BJ (cell line): ENCODE measurements at regions not wholly inside any gene's neighbourhood (a gene's known extent, or its start where the extent isn't known, plus 50 kb on each side); places are given as distances from the start of the nearest gene placed in this dataset.
A peak's percentile ranks its signal among the peaks of the same experiment; 100 is the strongest.

Source experiments
- CTCF ChIA-PET: fragments of 350-600 bp; formaldehyde crosslinking; extraction: SDS; loops from one replicate; lab custom pipeline; 2021; ENCODE audit warnings: antibody characterized with exemption, inconsistent platforms; lab: Yijun Ruan, JAX
- POLR2A ChIA-PET: fragments of 300-600 bp; sonication (Branson Sonifier 250); formaldehyde crosslinking; extraction: SDS; loops from one replicate; lab custom pipeline; 2021; ENCODE audit warnings: antibody characterized with exemption; lab: Charles Lee
- DNase-seq: peaks from one replicate; pipeline ENCODE4 v3.0.0-alpha.2; 2011; ENCODE audit warnings: low read depth
- H3K27me3 ChIP-seq: 2 replicates; pipeline ENCODE4 v1.6.0; 2011; ENCODE audit warnings: low read length; ENCODE audit not compliant: control insufficient read depth, insufficient read depth
- H3K36me3 ChIP-seq: 2 replicates; pipeline ENCODE4 v1.5.1; 2011; ENCODE audit warnings: low read length; ENCODE audit not compliant: control insufficient read depth, insufficient read depth
- H3K4me3 ChIP-seq: 2 replicates; pipeline ENCODE4 v1.5.1; 2011; ENCODE audit warnings: low read depth, mild to moderate bottlenecking, control low read depth, low read length
- TF ChIP-seq, protein P1 (sequence below): IDR thresholded peaks from 2 replicates; pipeline ENCODE4 v1.5.1; 2011; ENCODE audit warnings: low read depth, mild to moderate bottlenecking, control low read depth, inconsistent platforms, low read length, moderate library complexity; ENCODE audit not compliant: insufficient read depth

DNA sequence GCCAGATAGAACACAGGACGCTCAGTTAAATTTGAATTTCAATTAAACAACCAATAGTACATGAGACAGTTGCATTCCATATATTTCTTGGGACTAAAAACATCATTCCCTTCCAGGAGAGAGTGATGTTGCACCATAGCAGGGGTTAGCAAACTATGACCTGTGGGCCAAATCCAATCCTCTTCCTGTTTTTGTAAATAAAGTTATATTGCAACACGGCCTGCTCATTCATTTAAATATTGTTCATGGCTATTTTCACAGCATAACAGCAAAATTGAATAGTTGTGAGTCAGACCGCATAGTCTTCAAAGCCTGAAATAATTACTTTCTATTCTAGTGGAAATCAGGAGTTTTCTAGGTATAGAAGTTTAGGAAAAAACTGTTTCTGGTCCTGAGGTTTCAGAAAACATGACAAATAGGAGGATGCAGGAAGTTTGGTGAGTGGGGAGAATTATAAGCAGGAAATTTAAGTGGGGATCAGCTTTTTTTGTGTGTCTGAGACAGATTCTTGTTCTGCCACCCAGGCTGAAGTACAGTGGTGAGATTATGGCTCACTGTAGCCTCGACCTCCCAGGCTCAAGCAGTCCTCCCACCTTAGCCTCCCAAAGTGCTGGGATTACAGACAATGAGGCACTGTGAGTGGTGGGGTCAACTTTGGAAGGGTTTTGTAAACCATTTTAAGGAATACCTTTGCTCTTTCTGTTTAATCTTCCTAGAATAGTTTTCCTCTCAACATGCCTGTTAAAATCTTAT is 131.5 kb downstream of the SOCS6 start:
- DNase-seq: peak; percentile 74
- CTCF ChIA-PET: interaction anchor here (0.6 to 3.2 kb wide), 3 partner anchors 13 to 236 kb away, joined by 3 to 19 read pairs (median 8); no protein-coding TSS in a partner anchor

DNA sequence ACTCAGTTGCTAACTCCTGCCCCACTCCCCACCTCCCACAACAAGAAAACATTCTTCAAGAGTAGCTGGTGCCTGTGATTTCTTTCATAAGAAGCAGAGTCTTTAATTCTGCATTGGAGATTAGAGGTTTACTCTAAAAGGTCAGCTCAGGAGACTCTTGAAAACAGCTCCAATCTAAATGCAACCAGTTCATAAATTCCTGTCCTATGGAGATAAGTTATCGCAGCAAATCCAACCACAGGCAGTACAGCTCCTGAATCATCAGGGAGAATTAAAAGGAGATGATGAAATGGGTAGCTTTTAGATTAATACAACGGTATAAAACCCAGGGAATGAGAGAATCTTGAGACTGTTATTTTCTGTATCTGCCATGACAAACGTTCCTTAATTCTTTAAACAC is 130.7 kb downstream of the SOCS6 start:
- POLR2A ChIA-PET: interaction anchor here (0.6 kb wide), 1 partner anchor 71 kb away, joined by 3 read pairs; no protein-coding TSS in a partner anchor
- TF ChIP-seq, protein P1, sequence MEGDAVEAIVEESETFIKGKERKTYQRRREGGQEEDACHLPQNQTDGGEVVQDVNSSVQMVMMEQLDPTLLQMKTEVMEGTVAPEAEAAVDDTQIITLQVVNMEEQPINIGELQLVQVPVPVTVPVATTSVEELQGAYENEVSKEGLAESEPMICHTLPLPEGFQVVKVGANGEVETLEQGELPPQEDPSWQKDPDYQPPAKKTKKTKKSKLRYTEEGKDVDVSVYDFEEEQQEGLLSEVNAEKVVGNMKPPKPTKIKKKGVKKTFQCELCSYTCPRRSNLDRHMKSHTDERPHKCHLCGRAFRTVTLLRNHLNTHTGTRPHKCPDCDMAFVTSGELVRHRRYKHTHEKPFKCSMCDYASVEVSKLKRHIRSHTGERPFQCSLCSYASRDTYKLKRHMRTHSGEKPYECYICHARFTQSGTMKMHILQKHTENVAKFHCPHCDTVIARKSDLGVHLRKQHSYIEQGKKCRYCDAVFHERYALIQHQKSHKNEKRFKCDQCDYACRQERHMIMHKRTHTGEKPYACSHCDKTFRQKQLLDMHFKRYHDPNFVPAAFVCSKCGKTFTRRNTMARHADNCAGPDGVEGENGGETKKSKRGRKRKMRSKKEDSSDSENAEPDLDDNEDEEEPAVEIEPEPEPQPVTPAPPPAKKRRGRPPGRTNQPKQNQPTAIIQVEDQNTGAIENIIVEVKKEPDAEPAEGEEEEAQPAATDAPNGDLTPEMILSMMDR: no peak
- CTCF ChIA-PET: interaction anchor here (0.6 to 1.2 kb wide), 2 partner anchors 223 to 235 kb away, joined by 3 to 4 read pairs; no protein-coding TSS in a partner anchor
- Histone ChIP-seq H3K27me3 (no peaks in the 10 kb centered on the region), H3K4me3 (no peak overlapping the region), H3K36me3 (no peaks in the 10 kb centered on the region)
- peak; percentile 46 for DNase-seq

More for the DNA sequence above, 131.5 kb downstream of the SOCS6 start:
- Histone ChIP-seq H3K27me3 (no peaks in the 10 kb centered on the region), H3K4me3 (no peak overlapping the region), H3K36me3 (no peaks in the 10 kb centered on the region)
- POLR2A ChIA-PET: no interaction called here
- TF ChIP-seq, protein P1: no peak

DNA sequence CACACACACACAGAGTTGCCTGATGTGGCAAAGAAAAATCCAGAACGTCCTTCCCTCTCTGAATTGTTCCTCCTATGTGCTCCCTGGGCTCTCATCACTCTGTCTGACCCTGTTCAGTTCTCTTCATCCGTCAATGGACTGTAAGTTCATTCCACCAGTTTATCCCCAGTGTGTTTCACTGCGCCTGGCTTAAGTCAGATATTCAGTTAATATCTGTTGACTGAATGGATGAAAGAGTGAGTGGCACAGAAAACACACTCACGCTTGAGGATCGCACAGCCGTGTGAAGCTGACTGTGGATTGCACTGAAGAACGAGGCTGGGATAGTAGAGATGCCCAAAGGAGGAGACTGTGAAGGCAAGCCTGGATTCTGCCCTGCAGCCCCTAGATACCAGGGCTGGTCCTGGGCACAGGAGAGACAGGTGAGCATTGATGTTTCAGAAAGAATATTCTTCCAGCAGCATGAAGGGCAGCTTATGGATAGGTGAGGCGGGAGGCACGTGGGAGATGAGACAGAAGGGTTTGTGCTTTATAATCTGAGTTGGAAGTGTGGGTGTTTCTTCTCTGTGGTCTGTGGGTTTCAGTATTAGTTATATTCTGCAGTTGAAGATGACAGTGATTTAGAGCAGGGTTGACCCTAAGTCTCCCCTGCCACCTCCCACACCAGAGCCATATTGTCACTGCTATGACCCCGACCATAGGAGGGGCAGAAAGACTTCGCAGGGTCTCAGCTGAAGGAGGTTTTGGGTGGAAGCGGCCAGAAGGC is 129.9 kb downstream of the SOCS6 start:
- no peaks in the 10 kb centered on the region for H3K36me3 ChIP-seq
- no peak overlapping the region for H3K4me3 ChIP-seq
- ChIA-PET CTCF (interaction anchor here (1.2 kb wide), 1 partner anchor 222 kb away, joined by 4 read pairs; no protein-coding TSS in a partner anchor), POLR2A (interaction anchor here (0.6 kb wide), 2 partner anchors 71 to 73 kb away, joined by 3 read pairs; no protein-coding TSS in a partner anchor)
- TF ChIP-seq, protein P1: no peak
- no peaks in the 10 kb centered on the region for H3K27me3 ChIP-seq
- DNase-seq: no peak

- CTCF ChIA-PET: interaction anchor here (0.6 kb wide), 1 partner anchor 12 kb away, joined by 3 read pairs; no protein-coding TSS in a partner anchor
- Histone ChIP-seq H3K36me3 (no peaks in the 10 kb centered on the region), H3K4me3 (no peak overlapping the region), H3K27me3 (no peaks in the 10 kb centered on the region)
- POLR2A ChIA-PET: no interaction called here
- DNase-seq: no peak
- TF ChIP-seq, protein P1: no peak
These were observed 129.0 kb downstream of the SOCS6 start for GRCh38 chr18:70417847-70418246.

- POLR2A ChIA-PET: interaction anchor here (0.6 kb wide), 1 partner anchor 16 kb away, joined by 3 read pairs; no protein-coding TSS in a partner anchor
- H3K36me3 ChIP-seq: no peaks in the 10 kb centered on the region
- CTCF ChIA-PET: interaction anchor here (0.7 kb wide), 1 partner anchor 36 kb away, joined by 3 read pairs; no protein-coding TSS in a partner anchor
- DNase-seq: no peak
- H3K4me3 ChIP-seq: no peak overlapping the region
- no peaks in the 10 kb centered on the region for H3K27me3 ChIP-seq
- TF ChIP-seq, protein P1: no peak
These were observed 127.7 kb downstream of the SOCS6 start for GRCh38 chr18:70416496-70416895.
